ENCODE measurements at regions not wholly inside any gene's neighbourhood (a gene's known extent, or its start where the extent isn't known, plus 50 kb on each side); places are given as distances from the start of the nearest gene placed in this dataset.

- Mint-ChIP-seq H3K27me3 (peaks cover 0 to 2% of the 10 kb centered on the region in 2 donors), H3K36me3 (no peaks in the 10 kb centered on the region), H3K4me3 (no peak overlapping the region), H3K27ac (no peak overlapping the region), H3K4me1 (ENCODE audit: low read depth in 2 of 2) (no peaks in the 10 kb centered on the region), H3K9me3 (no peaks in the 10 kb centered on the region)
- no peak for DNase-seq (ENCODE audit: low spot score)
- ATAC-seq = no peak
These were observed 308.4 kb upstream of the SORL1-AS1 start for GRCh38 chr11:121761186-121761585.

- DNase-seq (ENCODE audit: low spot score) (no peak), ATAC-seq (no peak)
- H3K4me3 Mint-ChIP-seq = no peak overlapping the region
- no peaks in the 10 kb centered on the region for H3K9me3 Mint-ChIP-seq
- H3K36me3 Mint-ChIP-seq = no peaks in the 10 kb centered on the region
- no peaks in the 10 kb centered on the region for H3K4me1 Mint-ChIP-seq (ENCODE audit: low read depth in 2 of 2)
- no peak overlapping the region for H3K27ac Mint-ChIP-seq
- H3K27me3 Mint-ChIP-seq = peaks cover 0 to 3% of the 10 kb centered on the region in 2 donors
These were observed 304.8 kb upstream of the SORL1-AS1 start for GRCh38 chr11:121757480-121758125.

DNA sequence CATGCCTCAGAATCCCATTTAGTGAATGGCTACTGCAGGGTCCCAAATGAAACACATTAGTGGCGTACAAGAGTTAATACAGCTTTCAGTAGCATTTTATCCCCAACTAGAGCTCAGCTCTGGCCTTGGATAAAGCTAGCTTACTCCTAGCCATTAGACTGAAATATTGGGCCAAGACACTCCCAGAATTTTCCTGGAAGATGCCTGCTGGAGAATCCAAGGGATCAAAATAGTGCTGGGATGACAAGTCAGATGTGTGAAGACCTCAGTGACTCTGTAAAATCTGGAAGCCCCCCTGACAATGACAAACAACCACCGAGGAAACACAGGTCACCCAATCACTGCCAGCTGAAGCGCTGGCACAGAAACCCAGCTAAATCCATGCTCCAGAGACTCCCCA is 303.1 kb upstream of the SORL1-AS1 start:
- H3K27me3 Mint-ChIP-seq = peaks cover 0 to 3% of the 10 kb centered on the region in 2 donors
- no peaks in the 10 kb centered on the region for H3K36me3 Mint-ChIP-seq
- no peak overlapping the region for H3K27ac Mint-ChIP-seq
- no peak for ATAC-seq
- no peaks in the 10 kb centered on the region for H3K9me3 Mint-ChIP-seq
- no peaks in the 10 kb centered on the region for H3K4me1 Mint-ChIP-seq (ENCODE audit: low read depth in 2 of 2)
- DNase-seq (ENCODE audit: low spot score) = no peak
- no peak overlapping the region for H3K4me3 Mint-ChIP-seq

DNA sequence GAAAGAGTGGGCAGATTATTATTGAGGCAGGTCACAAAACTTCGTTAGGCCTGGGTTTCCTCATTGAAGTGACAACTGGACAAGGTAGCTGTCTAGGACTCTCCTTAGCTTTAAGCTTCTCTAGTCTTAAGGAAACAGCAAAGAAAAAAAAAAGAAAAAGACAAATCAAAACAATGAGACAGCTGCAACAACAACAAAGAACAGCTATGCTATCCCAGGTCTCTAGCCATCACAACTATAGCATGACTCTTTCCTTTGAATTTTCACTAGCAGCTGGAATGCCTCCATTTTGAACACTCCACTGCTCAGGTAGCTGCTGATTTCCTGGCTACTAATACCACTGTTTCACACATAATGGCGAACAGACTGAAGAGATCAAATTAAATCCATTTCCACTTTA is 302.4 kb upstream of the SORL1-AS1 start:
- Mint-ChIP-seq H3K9me3 (no peaks in the 10 kb centered on the region), H3K27me3 (peaks cover 0 to 3% of the 10 kb centered on the region in 2 donors), H3K36me3 (no peaks in the 10 kb centered on the region), H3K4me1 (ENCODE audit: low read depth in 2 of 2) (no peaks in the 10 kb centered on the region), H3K4me3 (no peak overlapping the region), H3K27ac (no peak overlapping the region)
- ATAC-seq (no peak), DNase-seq (ENCODE audit: low spot score) (no peak)

- Mint-ChIP-seq H3K27ac (no peak overlapping the region), H3K9me3 (no peaks in the 10 kb centered on the region), H3K4me1 (ENCODE audit: low read depth in 2 of 2) (no peaks in the 10 kb centered on the region), H3K27me3 (peaks cover 2 to 3% of the 10 kb centered on the region in 2 donors), H3K36me3 (peaks cover 2% of the 10 kb centered on the region), H3K4me3 (no peak overlapping the region)
- ATAC-seq = no peak
- DNase-seq (ENCODE audit: low spot score) = no peak
These were observed 301.8 kb upstream of the SORL1-AS1 start for GRCh38 chr11:121754598-121754997.

DNA sequence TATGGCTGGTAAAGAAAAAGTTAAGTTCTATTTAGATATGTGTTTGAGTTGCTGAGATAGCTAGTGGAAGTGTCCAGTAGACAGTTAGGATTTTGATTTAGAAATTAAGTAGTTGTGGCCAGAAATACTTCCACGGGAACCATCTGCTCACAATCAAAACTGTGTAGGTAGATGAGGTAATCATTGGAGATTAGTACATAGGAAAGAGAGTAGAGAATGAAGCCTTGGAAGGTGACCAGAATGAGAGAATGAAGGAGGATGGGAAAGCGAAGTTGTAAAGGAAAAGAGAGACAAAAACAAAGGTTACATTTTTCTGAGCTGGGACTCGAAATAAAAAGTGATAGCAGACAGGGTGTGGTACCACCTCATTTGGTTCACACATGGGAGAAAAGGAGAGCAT is 296.9 kb upstream of the SORL1-AS1 start:
- Mint-ChIP-seq H3K4me1 (ENCODE audit: low read depth in 2 of 2) (no peaks in the 10 kb centered on the region), H3K27ac (no peak overlapping the region), H3K36me3 (peaks cover 11% of the 10 kb centered on the region), H3K27me3 (peaks cover 3 to 7% of the 10 kb centered on the region in 2 donors), H3K4me3 (no peak overlapping the region), H3K9me3 (peaks cover 5% of the 10 kb centered on the region)
- DNase-seq (ENCODE audit: low spot score) = no peak
- no peak for ATAC-seq

DNA sequence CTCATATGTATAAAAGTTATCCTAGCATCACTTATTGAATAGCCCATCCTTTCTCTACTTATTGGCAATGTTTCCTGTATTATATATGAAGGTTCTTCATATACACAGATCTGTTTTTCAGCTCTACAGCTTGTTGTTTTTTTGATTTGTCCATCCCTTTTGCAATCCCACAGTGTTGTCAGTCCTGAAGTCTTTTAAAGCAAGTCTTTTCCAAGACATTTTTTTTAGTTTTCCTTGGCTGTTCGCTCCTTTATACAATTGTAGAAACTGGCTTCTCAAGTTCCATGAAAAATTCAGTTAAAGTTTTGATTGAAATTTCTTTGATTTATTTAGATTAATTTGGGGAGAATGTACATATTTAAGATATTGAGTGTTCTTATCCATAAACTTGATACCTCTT is 295.3 kb upstream of the SORL1-AS1 start:
- H3K4me1 Mint-ChIP-seq (ENCODE audit: low read depth in 2 of 2) = no peaks in the 10 kb centered on the region
- H3K4me3 Mint-ChIP-seq = no peak overlapping the region
- peaks cover 8% of the 10 kb centered on the region for H3K9me3 Mint-ChIP-seq
- no peak overlapping the region for H3K27ac Mint-ChIP-seq
- DNase-seq (ENCODE audit: low spot score) (no peak), ATAC-seq (no peak)
- peaks cover 3 to 7% of the 10 kb centered on the region in 2 donors for H3K27me3 Mint-ChIP-seq
- H3K36me3 Mint-ChIP-seq = peaks cover 11% of the 10 kb centered on the region

GRCh38 chr11:121743285-121743684 is 290.5 kb upstream of the SORL1-AS1 start:
- ATAC-seq (no peak), DNase-seq (ENCODE audit: low spot score) (no peak)
- H3K9me3 Mint-ChIP-seq = peaks cover 8% of the 10 kb centered on the region
- H3K4me3 Mint-ChIP-seq = no peak overlapping the region
- no peak overlapping the region for H3K27ac Mint-ChIP-seq
- H3K4me1 Mint-ChIP-seq (ENCODE audit: low read depth in 2 of 2) = no peaks in the 10 kb centered on the region
- H3K36me3 Mint-ChIP-seq = peaks cover 12% of the 10 kb centered on the region
- H3K27me3 Mint-ChIP-seq = no peaks in the 10 kb centered on the region

DNA sequence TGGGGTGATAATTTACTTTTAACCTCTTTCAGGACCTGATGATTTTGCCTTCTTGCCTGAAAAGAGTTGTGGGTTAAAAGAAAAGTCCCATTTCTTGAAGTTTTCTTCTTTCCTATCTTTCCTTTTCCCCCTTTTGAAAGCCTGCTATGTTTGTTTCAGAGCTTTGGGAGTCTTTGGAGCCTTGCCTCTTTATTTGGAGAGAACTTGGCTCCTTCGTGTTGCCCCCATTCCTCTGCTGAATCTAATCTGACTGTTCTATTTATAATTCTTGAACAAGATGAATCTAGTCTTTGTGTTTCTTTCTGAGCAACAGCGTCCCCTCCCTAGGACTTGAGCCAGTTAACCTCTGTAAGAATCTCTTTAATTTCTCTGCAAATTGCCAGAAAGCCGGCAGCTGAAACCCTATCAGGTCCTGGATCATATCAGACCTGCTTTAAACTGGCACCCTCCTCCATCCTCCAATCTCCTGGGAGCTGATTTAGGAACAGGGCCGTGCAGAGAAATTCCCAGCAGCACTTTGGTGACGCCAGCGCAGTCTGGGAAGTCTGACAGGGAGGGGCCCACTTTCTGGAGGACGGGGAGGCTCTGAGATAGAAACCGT is 289.1 kb upstream of the SORL1-AS1 start:
- Mint-ChIP-seq H3K4me3 (no peak overlapping the region), H3K4me1 (ENCODE audit: low read depth in 2 of 2) (no peaks in the 10 kb centered on the region), H3K27me3 (no peaks in the 10 kb centered on the region), H3K36me3 (peaks cover 12% of the 10 kb centered on the region), H3K9me3 (peaks cover 8% of the 10 kb centered on the region), H3K27ac (no peak overlapping the region)
- DNase-seq (ENCODE audit: low spot score) (no peak), ATAC-seq (no peak)

GRCh38 chr11:121741351-121741760 is 288.6 kb upstream of the SORL1-AS1 start:
- H3K4me3 Mint-ChIP-seq = no peak overlapping the region
- peaks cover 12% of the 10 kb centered on the region for H3K36me3 Mint-ChIP-seq
- H3K27ac Mint-ChIP-seq = no peak overlapping the region
- H3K4me1 Mint-ChIP-seq (ENCODE audit: low read depth in 2 of 2) = no peaks in the 10 kb centered on the region
- DNase-seq (ENCODE audit: low spot score) = no peak
- H3K27me3 Mint-ChIP-seq = peaks cover 0 to 2% of the 10 kb centered on the region in 2 donors
- peaks cover 8% of the 10 kb centered on the region for H3K9me3 Mint-ChIP-seq
- no peak for ATAC-seq

DNA sequence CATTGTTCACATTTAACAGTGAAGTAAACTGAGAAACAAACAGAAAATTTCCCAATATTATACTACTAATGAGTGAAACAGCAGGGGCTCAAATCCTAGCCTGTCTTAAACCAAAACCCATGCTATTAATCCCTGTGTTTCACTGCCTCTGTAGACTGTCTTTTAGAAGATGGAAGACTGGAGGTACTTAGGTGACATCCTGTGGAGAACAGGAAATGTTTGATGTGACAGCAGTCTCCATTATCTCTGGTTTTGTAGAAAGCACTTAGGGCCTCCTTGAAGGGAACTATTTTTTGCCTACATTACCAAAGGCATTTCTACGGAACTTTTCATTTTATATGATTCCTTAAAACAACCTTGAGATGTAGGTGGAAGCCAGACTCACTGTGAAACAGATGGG is 288.1 kb upstream of the SORL1-AS1 start:
- peaks cover 0 to 2% of the 10 kb centered on the region in 2 donors for H3K27me3 Mint-ChIP-seq
- H3K27ac Mint-ChIP-seq = no peak overlapping the region
- ATAC-seq (no peak), DNase-seq (ENCODE audit: low spot score) (no peak)
- no peaks in the 10 kb centered on the region for H3K4me1 Mint-ChIP-seq (ENCODE audit: low read depth in 2 of 2)
- peaks cover 12% of the 10 kb centered on the region for H3K36me3 Mint-ChIP-seq
- H3K4me3 Mint-ChIP-seq = no peak overlapping the region
- peaks cover 8% of the 10 kb centered on the region for H3K9me3 Mint-ChIP-seq

DNA sequence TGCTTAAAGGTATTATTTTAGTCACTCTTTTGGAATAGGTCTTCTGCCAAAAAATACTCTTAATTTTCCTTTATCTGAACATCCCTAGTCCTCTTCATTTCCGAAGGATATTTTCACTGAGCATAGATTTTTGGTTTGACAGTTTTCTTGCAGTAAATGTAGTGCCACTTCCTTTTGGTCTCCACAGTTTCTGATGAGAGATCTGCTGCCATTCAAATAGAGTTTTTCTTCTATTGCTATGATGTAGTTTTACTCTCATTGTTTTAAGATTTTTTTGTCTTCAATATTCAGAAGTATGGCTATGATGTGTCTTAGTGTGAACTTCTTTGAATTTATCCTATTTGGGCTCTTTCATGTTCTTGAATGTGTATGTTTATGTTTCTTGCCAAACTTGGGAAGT is 281.1 kb upstream of the SORL1-AS1 start:
- no peak for ATAC-seq
- H3K4me3 Mint-ChIP-seq = no peak overlapping the region
- no peaks in the 10 kb centered on the region for H3K9me3 Mint-ChIP-seq
- DNase-seq (ENCODE audit: low spot score) = no peak
- H3K4me1 Mint-ChIP-seq (ENCODE audit: low read depth in 2 of 2) = no peaks in the 10 kb centered on the region
- peaks cover 9% of the 10 kb centered on the region for H3K36me3 Mint-ChIP-seq
- H3K27me3 Mint-ChIP-seq = peaks cover 7 to 19% of the 10 kb centered on the region in 2 donors
- no peak overlapping the region for H3K27ac Mint-ChIP-seq

- Mint-ChIP-seq H3K27me3 (peaks cover 12 to 24% of the 10 kb centered on the region in 2 donors), H3K27ac (no peak overlapping the region), H3K4me3 (no peak overlapping the region), H3K36me3 (no peaks in the 10 kb centered on the region), H3K9me3 (no peaks in the 10 kb centered on the region), H3K4me1 (ENCODE audit: low read depth in 2 of 2) (no peaks in the 10 kb centered on the region)
- DNase-seq (ENCODE audit: low spot score) = no peak
- no peak for ATAC-seq
These were observed 275.2 kb upstream of the SORL1-AS1 start for GRCh38 chr11:121727942-121728341.

- Mint-ChIP-seq H3K27me3 (peaks cover 22 to 24% of the 10 kb centered on the region in 2 donors), H3K4me1 (ENCODE audit: low read depth in 2 of 2) (no peaks in the 10 kb centered on the region), H3K9me3 (peaks cover 6% of the 10 kb centered on the region), H3K27ac (no peak overlapping the region), H3K36me3 (peaks cover 9% of the 10 kb centered on the region), H3K4me3 (no peak overlapping the region)
- DNase-seq (ENCODE audit: low spot score) (no peak), ATAC-seq (no peak)
These were observed 270.5 kb upstream of the SORL1-AS1 start for GRCh38 chr11:121723246-121723741.

Data from natural killer cell treated with Interleukin-12 subunit alpha and Interleukin-12 subunit beta and Interleukin-15 and Interleukin-18, amount 100 ng/mL, for 72 hours (primary cell).